CD4-positive, CD25-positive, alpha-beta regulatory T cell (primary cell): ENCODE measurements at regions not wholly inside any gene's neighbourhood (a gene's known extent, or its start where the extent isn't known, plus 50 kb on each side); places are given as distances from the start of the nearest gene placed in this dataset.

ENCODE experiments used
- ATAC-seq, 2 donors: fragments of 150-1000 bp; cut with Tn5 transposase; one replicate each; pipeline ENCODE4 v1.10.0; 2021; ENCODE audit warnings: low read depth in 2 of 2, moderate number of reproducible peaks in 2 of 2, moderate library complexity in 1 of 2
- DNase-seq, 3 donors: peaks; one replicate each; pipeline versions ENCODE4 v3.0.0 to v3.0.0-alpha.2; 2012 to 2022; ENCODE audit warnings: mixed read lengths in 1 of 3
- H3K27ac ChIP-seq: one replicate; pipeline ENCODE4 v1.7.0; 2013; ENCODE audit warnings: mild to moderate bottlenecking, low read length; ENCODE audit not compliant: insufficient read depth, poor library complexity, severe bottlenecking
- H3K27me3 ChIP-seq: one replicate; pipeline ENCODE4 v1.7.0; 2013; ENCODE audit warnings: low read length; ENCODE audit not compliant: control insufficient read depth, insufficient read depth
- H3K36me3 ChIP-seq: one replicate; pipeline ENCODE4 v1.7.0; 2013; ENCODE audit warnings: mild to moderate bottlenecking, low read length, moderate library complexity; ENCODE audit not compliant: control insufficient read depth, insufficient read depth
- H3K4me1 ChIP-seq: 2 replicates; pipeline ENCODE4 v1.7.0; 2013; ENCODE audit warnings: mild to moderate bottlenecking, low read length; ENCODE audit not compliant: insufficient read depth, control insufficient read depth, poor library complexity, severe bottlenecking
- H3K4me3 ChIP-seq: one replicate; pipeline ENCODE4 v1.7.0; 2013; ENCODE audit warnings: low read depth, mild to moderate bottlenecking, low read length, moderate library complexity
- H3K9me3 ChIP-seq, 2 experiments: 1 replicate in 1 of 2; 2 replicates in 1 of 2; pipeline ENCODE4 v1.7.0; 2013; ENCODE audit warnings: low read length in 2 of 2, mild to moderate bottlenecking in 1 of 2, moderate library complexity in 1 of 2; ENCODE audit not compliant: control insufficient read depth in 2 of 2
- H3K27ac Mint-ChIP-seq, 3 donors: one replicate each; pipeline ENCODE4 v1.8.0; 2020 to 2022; ENCODE audit warnings: mild to moderate bottlenecking in 3 of 3, mixed read lengths in 3 of 3, moderate library complexity in 2 of 3
- H3K27me3 Mint-ChIP-seq: one replicate; pipeline ENCODE4 v1.8.0; 2022; ENCODE audit warnings: mild to moderate bottlenecking, mixed read lengths
- H3K36me3 Mint-ChIP-seq: one replicate; pipeline ENCODE4 v1.8.0; 2020; ENCODE audit warnings: mixed read lengths
- H3K4me1 Mint-ChIP-seq, 4 donors: one replicate each; pipeline ENCODE4 v1.8.0; 2020 to 2022; ENCODE audit warnings: mixed read lengths in 4 of 4, mild to moderate bottlenecking in 1 of 4
- H3K4me3 Mint-ChIP-seq, 4 donors: one replicate each; pipeline ENCODE4 v1.8.0; 2020 to 2022; ENCODE audit warnings: mild to moderate bottlenecking in 4 of 4, mixed read lengths in 4 of 4, moderate library complexity in 3 of 4
- H3K9me3 Mint-ChIP-seq, 7 donors: one replicate each; pipeline ENCODE4 v1.8.0; 2020 to 2022; ENCODE audit warnings: mixed read lengths in 7 of 7, mild to moderate bottlenecking in 3 of 7, moderate library complexity in 2 of 7

DNA sequence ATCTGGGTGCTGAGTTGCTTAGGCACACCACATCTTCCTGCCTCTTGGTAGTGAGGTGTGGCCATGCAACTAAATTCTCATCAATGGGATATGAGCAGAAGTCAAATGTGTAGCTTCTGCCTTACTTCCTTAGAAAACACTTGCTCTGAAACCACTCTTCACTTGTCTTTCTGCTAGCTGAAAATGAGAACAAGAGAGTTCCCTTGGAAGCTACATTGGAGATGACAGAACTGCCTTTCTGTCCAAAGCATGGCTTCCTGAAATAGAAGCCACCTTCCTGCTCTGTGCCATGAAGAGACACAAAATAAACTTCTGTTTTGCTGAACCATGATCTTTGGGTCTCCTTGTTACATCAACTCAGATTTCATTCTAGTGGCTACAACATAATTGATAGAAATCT, 659.9 kb downstream of the IRS1 start:
- DNase-seq (no peak), ATAC-seq (no peak)
- H3K27me3 Mint-ChIP-seq = no peaks in the 10 kb centered on the region
- Histone ChIP-seq H3K27me3 (no peaks in the 10 kb centered on the region), H3K4me3 (no peak overlapping the region), H3K36me3 (no peaks in the 10 kb centered on the region), H3K9me3 (no peaks in the 10 kb centered on the region), H3K4me1 (no peaks in the 10 kb centered on the region), H3K27ac (no peak overlapping the region)
- H3K4me1 Mint-ChIP-seq = no peaks in the 10 kb centered on the region
- peaks cover 0 to 3% (median 0%) of the 10 kb centered on the region in 7 donors for H3K9me3 Mint-ChIP-seq
- no peak overlapping the region for H3K4me3 Mint-ChIP-seq
- H3K27ac Mint-ChIP-seq = no peak overlapping the region
- no peaks in the 10 kb centered on the region for H3K36me3 Mint-ChIP-seq

GRCh38 chr2:226137201-226137811, 662.3 kb downstream of the IRS1 start:
- Histone ChIP-seq H3K36me3 (no peaks in the 10 kb centered on the region), H3K4me1 (no peaks in the 10 kb centered on the region), H3K9me3 (no peaks in the 10 kb centered on the region), H3K4me3 (no peak overlapping the region), H3K27me3 (no peaks in the 10 kb centered on the region), H3K27ac (no peak overlapping the region)
- Mint-ChIP-seq H3K27me3 (no peaks in the 10 kb centered on the region), H3K9me3 (peaks cover 0 to 3% (median 0%) of the 10 kb centered on the region in 7 donors), H3K4me3 (peak overlapping the region in 1 of 4 donors; percentile 58), H3K4me1 (no peaks in the 10 kb centered on the region), H3K27ac (no peak overlapping the region), H3K36me3 (no peaks in the 10 kb centered on the region)
- no peak for ATAC-seq
- no peak for DNase-seq

DNA sequence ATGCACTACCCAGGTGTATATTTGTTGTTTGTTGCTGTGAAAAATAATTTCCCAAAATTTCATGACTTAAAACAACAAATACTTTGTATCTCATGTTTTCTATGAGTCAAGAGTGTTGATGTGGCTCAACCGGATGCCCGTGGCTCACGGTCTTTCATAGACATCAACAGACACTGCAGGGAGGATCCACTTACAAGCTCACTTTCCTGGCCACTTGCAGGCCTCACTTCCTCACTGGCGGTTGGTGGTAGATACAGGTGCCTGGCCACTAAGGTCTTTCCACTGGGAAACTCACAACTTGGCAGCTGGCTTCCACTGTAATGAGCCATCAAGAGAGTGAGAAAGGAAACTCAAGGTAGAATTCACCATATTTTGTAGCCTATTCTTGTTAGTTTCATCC, 662.9 kb downstream of the IRS1 start:
- H3K36me3 ChIP-seq = no peaks in the 10 kb centered on the region
- ATAC-seq (peak in 1 of 2 donors; percentile 31), DNase-seq (peak in 1 of 3 donors; percentile 1)
- no peaks in the 10 kb centered on the region for H3K4me1 Mint-ChIP-seq
- H3K4me1 ChIP-seq = no peaks in the 10 kb centered on the region
- H3K4me3 ChIP-seq = no peak overlapping the region
- no peak overlapping the region for H3K27ac ChIP-seq
- H3K9me3 Mint-ChIP-seq = peaks cover 0 to 3% (median 0%) of the 10 kb centered on the region in 7 donors
- H3K9me3 ChIP-seq = no peaks in the 10 kb centered on the region
- no peak overlapping the region for H3K4me3 Mint-ChIP-seq
- H3K27ac Mint-ChIP-seq = no peak overlapping the region
- no peaks in the 10 kb centered on the region for H3K36me3 Mint-ChIP-seq
- H3K27me3 Mint-ChIP-seq = no peaks in the 10 kb centered on the region
- H3K27me3 ChIP-seq = no peaks in the 10 kb centered on the region

DNA sequence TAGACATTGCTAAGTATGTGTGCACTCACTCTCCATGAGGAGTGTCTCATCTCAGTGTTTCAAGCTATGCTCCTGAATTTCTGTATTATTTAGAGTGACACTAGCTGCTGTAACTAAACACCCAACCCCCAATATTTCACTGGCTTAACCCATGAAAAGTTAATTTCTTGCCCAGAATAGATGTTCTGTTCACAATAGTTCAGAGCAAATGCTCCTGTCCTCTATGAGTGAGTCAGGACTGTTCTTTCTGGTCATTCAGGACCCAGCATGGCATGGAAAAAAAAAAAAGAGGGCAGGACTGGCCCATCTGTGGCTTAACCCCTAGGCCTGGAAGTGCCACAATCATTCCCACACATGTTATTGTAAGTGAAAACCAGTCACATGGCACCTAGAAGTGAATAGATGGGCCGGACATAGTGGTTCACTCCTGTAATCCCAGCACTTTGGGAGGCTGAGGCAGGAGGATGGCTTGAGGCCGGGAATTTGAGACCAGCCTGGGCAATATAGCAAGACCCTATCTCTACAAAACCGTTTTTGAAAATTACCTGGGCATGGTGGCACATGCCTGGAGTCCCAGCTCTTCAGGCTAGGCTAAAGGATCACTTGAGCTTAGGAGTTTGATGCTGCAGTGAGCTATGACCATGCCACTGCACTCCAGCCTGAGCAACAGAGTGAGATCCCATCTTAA, 663.6 kb downstream of the IRS1 start:
- DNase-seq (no peak), ATAC-seq (no peak)
- no peaks in the 10 kb centered on the region for H3K4me1 Mint-ChIP-seq
- H3K27me3 Mint-ChIP-seq = no peaks in the 10 kb centered on the region
- H3K9me3 Mint-ChIP-seq = peaks cover 0 to 4% (median 0%) of the 10 kb centered on the region in 7 donors
- Histone ChIP-seq H3K4me3 (no peak overlapping the region), H3K27me3 (no peaks in the 10 kb centered on the region), H3K9me3 (no peaks in the 10 kb centered on the region), H3K4me1 (no peaks in the 10 kb centered on the region), H3K27ac (no peak overlapping the region), H3K36me3 (no peaks in the 10 kb centered on the region)
- no peaks in the 10 kb centered on the region for H3K36me3 Mint-ChIP-seq
- H3K4me3 Mint-ChIP-seq = no peak overlapping the region
- no peak overlapping the region for H3K27ac Mint-ChIP-seq

DNA sequence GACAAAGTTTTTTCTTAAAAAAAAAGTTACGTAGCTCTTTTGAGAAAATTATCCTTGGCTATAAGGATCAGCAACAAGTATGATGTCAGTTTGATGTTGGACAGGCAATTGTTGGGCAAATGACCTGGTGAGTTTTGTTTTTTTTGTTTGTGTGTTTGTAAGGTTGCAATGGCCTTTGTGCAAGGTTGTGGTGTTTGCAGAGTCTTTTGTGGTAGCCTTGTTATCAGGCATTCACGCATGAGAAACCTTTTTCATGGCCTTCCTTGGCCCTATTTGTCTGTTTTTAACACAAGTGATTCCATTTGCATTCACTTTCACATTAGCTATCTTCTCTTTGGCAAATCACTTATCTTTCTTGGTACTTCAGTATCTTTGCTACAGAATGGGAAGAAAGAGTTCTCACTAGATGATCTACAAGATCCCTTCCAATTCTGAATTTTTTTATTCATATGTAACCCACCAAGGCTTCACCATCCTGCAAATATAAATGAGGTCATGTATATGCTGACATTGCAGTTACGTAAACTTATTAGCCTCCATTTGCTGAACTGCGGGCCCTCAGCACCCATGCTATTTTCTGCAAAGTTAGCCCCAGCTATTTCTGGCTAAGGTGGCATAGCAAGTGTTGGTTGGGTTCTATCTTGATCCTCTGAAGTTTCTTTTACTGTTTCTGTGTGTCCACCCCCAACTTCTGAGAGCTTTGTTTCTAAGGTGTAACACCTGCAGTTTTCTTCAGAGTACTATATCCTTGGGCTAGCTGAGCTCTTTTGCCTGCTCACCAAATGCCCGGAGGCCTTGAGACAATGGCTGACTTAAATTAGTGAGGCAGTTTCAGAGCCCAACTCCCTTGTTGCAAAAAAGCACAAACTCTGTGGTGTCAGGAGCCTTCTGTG, 667.1 kb downstream of the IRS1 start:
- Histone ChIP-seq H3K36me3 (no peaks in the 10 kb centered on the region), H3K27me3 (no peaks in the 10 kb centered on the region), H3K9me3 (no peaks in the 10 kb centered on the region), H3K4me3 (no peak overlapping the region), H3K27ac (no peak overlapping the region), H3K4me1 (no peaks in the 10 kb centered on the region)
- H3K27me3 Mint-ChIP-seq = no peaks in the 10 kb centered on the region
- no peak overlapping the region for H3K27ac Mint-ChIP-seq
- DNase-seq = no peak
- no peak overlapping the region for H3K4me3 Mint-ChIP-seq
- ATAC-seq = no peak
- H3K9me3 Mint-ChIP-seq = peaks cover 0 to 4% (median 0%) of the 10 kb centered on the region in 7 donors
- no peaks in the 10 kb centered on the region for H3K36me3 Mint-ChIP-seq
- no peaks in the 10 kb centered on the region for H3K4me1 Mint-ChIP-seq

DNA sequence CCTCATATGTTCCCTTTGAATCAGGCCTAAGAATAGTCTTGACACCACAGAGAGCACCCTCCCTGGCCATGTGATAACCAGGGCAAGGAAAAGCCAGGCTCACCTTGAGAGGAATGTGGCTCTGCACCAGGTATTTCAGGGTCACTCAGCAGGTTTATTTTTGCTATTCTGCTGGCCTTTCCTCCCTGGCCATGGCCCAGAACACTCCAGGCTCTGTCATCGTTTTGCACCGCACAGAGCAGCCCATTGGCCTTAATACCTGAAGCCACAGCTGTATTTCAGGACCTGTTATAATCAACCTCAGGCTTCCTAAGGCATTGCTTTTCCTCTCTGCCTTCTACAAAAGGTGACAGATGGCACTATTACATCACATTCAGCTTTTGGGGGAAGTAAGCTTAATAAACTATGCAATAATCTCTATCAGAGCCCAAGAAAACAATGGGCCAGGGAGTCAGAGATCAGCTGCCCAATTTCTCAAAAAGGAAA, 668.3 kb downstream of the IRS1 start:
- H3K9me3 Mint-ChIP-seq = peaks cover 0 to 4% (median 1%) of the 10 kb centered on the region in 7 donors
- no peak for DNase-seq
- no peaks in the 10 kb centered on the region for H3K36me3 Mint-ChIP-seq
- H3K9me3 ChIP-seq = no peaks in the 10 kb centered on the region
- ATAC-seq = no peak
- no peak overlapping the region for H3K27ac Mint-ChIP-seq
- H3K27me3 Mint-ChIP-seq = no peaks in the 10 kb centered on the region
- H3K4me1 ChIP-seq = no peaks in the 10 kb centered on the region
- H3K4me3 Mint-ChIP-seq = no peak overlapping the region
- no peak overlapping the region for H3K4me3 ChIP-seq
- H3K36me3 ChIP-seq = no peaks in the 10 kb centered on the region
- H3K27me3 ChIP-seq = no peaks in the 10 kb centered on the region
- no peak overlapping the region for H3K27ac ChIP-seq
- H3K4me1 Mint-ChIP-seq = no peaks in the 10 kb centered on the region

- H3K4me3 Mint-ChIP-seq = no peak overlapping the region
- no peaks in the 10 kb centered on the region for H3K27me3 ChIP-seq
- H3K27me3 Mint-ChIP-seq = no peaks in the 10 kb centered on the region
- ATAC-seq (no peak), DNase-seq (no peak)
- H3K27ac Mint-ChIP-seq = no peak overlapping the region
- H3K9me3 Mint-ChIP-seq = peaks cover 0 to 2% (median 0%) of the 10 kb centered on the region in 7 donors
- no peaks in the 10 kb centered on the region for H3K36me3 ChIP-seq
- no peaks in the 10 kb centered on the region for H3K36me3 Mint-ChIP-seq
- H3K27ac ChIP-seq = no peak overlapping the region
- no peaks in the 10 kb centered on the region for H3K4me1 Mint-ChIP-seq
- H3K4me3 ChIP-seq = no peak overlapping the region
- no peaks in the 10 kb centered on the region for H3K4me1 ChIP-seq
- no peaks in the 10 kb centered on the region for H3K9me3 ChIP-seq
Measured at GRCh38 chr2:226130192-226130591, 669.4 kb downstream of the IRS1 start.
